T-cell (primary cell): ENCODE measurements at regions not wholly inside any gene's neighbourhood (a gene's known extent, or its start where the extent isn't known, plus 50 kb on each side); places are given as distances from the start of the nearest gene placed in this dataset.
A peak's percentile ranks its signal among the peaks of the same experiment; 100 is the strongest.

ENCODE experiments used
- ATAC-seq, 4 experiments: fragments of 200-7000 bp in 3 of 4; fragments of 150-1000 bp in 1 of 4; cut with Tn5 transposase; replicated peaks in 1 of 4; 1 replicate in 3 of 4; 2 replicates in 1 of 4; pipeline ENCODE4 v1.10.0; 2021; ENCODE audit warnings: moderate library complexity in 3 of 4, mild to moderate bottlenecking in 2 of 4, moderate number of reproducible peaks in 1 of 4
- CTCF ChIA-PET, 2 donors: fragments of 300-600 bp; sonication (Branson Sonifier 250); formaldehyde crosslinking; loops; one replicate each; lab custom pipeline; 2022; ENCODE audit warnings: antibody characterized with exemption in 2 of 2; lab: Charles Lee
- POLR2A ChIA-PET, 2 donors: fragments of 300-600 bp; sonication (Branson Sonifier 250); formaldehyde crosslinking; loops; one replicate each; lab custom pipeline; 2022; ENCODE audit warnings: antibody characterized with exemption in 2 of 2; lab: Charles Lee
- DNase-seq, 35 experiments: peaks; one replicate each; pipeline versions ENCODE4 v3.0.0 to v3.0.0-alpha.2; 2013 to 2023
- H3K27ac ChIP-seq: one replicate; pipeline ENCODE4 v1.5.1; 2013; ENCODE audit warnings: low read length
- H3K27me3 ChIP-seq, 2 experiments: replicated peaks in 1 of 2; 1 replicate in 1 of 2; 2 replicates in 1 of 2; pipeline versions ENCODE4 v1.6.1 to v1.7.0; 2013; ENCODE audit warnings: low read length in 1 of 2, mixed read lengths in 1 of 2; ENCODE audit not compliant: control insufficient read depth in 2 of 2, insufficient read depth in 2 of 2; ENCODE audit errors: extremely low read depth in 1 of 2
- H3K36me3 ChIP-seq, 2 donors: 1 replicate in 1 of 2; 2 replicates in 1 of 2; pipeline versions ENCODE4 v1.6.1 to v1.7.0; 2013; ENCODE audit warnings: low read length in 1 of 2; ENCODE audit not compliant: control insufficient read depth in 2 of 2, insufficient read depth in 1 of 2; ENCODE audit errors: extremely low read depth in 1 of 2
- H3K4me1 ChIP-seq, 2 experiments: 1 replicate in 1 of 2; 2 replicates in 1 of 2; pipeline versions ENCODE4 v1.6.1 to v1.7.0; 2013; ENCODE audit warnings: low read length in 2 of 2, mixed read lengths in 1 of 2; ENCODE audit not compliant: insufficient read depth in 2 of 2, control insufficient read depth in 1 of 2; ENCODE audit errors: extremely low read depth in 1 of 2
- H3K4me3 ChIP-seq, 2 donors: 1 replicate in 1 of 2; 2 replicates in 1 of 2; pipeline versions ENCODE4 v1.5.1 to v1.7.0; 2013; ENCODE audit warnings: mild to moderate bottlenecking in 2 of 2, low read length in 1 of 2, moderate library complexity in 1 of 2; ENCODE audit not compliant: control insufficient read depth in 1 of 2; ENCODE audit errors: extremely low read depth in 1 of 2
- H3K9me3 ChIP-seq: 2 replicates; pipeline ENCODE4 v1.7.0; 2013
- H3K27ac Mint-ChIP-seq, 2 donors: one replicate each; pipeline ENCODE4 v1.8.0; 2020 to 2021; ENCODE audit warnings: mild to moderate bottlenecking in 2 of 2, mixed read lengths in 2 of 2
- H3K27me3 Mint-ChIP-seq, 2 donors: one replicate each; pipeline ENCODE4 v1.8.0; 2021 to 2022; ENCODE audit warnings: mixed read lengths in 2 of 2
- H3K36me3 Mint-ChIP-seq: one replicate; pipeline ENCODE4 v1.8.0; 2021; ENCODE audit warnings: mixed read lengths
- H3K4me1 Mint-ChIP-seq, 3 donors: one replicate each; pipeline ENCODE4 v1.8.0; 2020 to 2022; ENCODE audit warnings: mixed read lengths in 3 of 3, mild to moderate bottlenecking in 1 of 3
- H3K4me3 Mint-ChIP-seq, 3 donors: one replicate each; pipeline ENCODE4 v1.8.0; 2020 to 2022; ENCODE audit warnings: mild to moderate bottlenecking in 3 of 3, mixed read lengths in 3 of 3, moderate library complexity in 3 of 3
- H3K9me3 Mint-ChIP-seq, 3 donors: one replicate each; pipeline ENCODE4 v1.8.0; 2020 to 2022; ENCODE audit warnings: mixed read lengths in 3 of 3
- WGBS: methylation state at CpG from one replicate; pipeline ENCODE4 v1.1.5; 2013; ENCODE audit warnings: missing lambda C conversion rate; ENCODE audit not compliant: insufficient coverage; 5-methylcytosine and 5-hydroxymethylcytosine counted together

- CTCF ChIA-PET = no interaction called here
- Mint-ChIP-seq H3K4me1 (no peaks in the 10 kb centered on the region), H3K27ac (no peak overlapping the region), H3K36me3 (no peaks in the 10 kb centered on the region), H3K4me3 (no peak overlapping the region), H3K9me3 (peaks cover 0 to 3% (median 0%) of the 10 kb centered on the region in 3 donors), H3K27me3 (peaks cover 2 to 9% of the 10 kb centered on the region in 2 donors)
- DNase-seq (no peak), ATAC-seq (no peak)
- Histone ChIP-seq H3K27me3 (no peaks in the 10 kb centered on the region), H3K9me3 (no peaks in the 10 kb centered on the region), H3K4me1 (no peaks in the 10 kb centered on the region), H3K36me3 (no peaks in the 10 kb centered on the region), H3K4me3 (no peak overlapping the region), H3K27ac (no peak overlapping the region)
- no CpG with 5 or more reads among the region's 1 CpG for WGBS
- POLR2A ChIA-PET = interaction anchor here in 1 of 2 donors (0.6 kb wide), 1 partner anchor 373 kb away, joined by 6 read pairs; no protein-coding TSS in a partner anchor
These were observed 82.7 kb upstream of the TFEC start for GRCh38 chr7:116113310-116113709.

- Histone ChIP-seq H3K36me3 (no peaks in the 10 kb centered on the region), H3K27me3 (no peaks in the 10 kb centered on the region), H3K4me1 (no peaks in the 10 kb centered on the region), H3K9me3 (no peaks in the 10 kb centered on the region), H3K27ac (no peak overlapping the region), H3K4me3 (no peak overlapping the region)
- no peak for DNase-seq
- ChIA-PET POLR2A (no interaction called here), CTCF (no interaction called here)
- H3K9me3 Mint-ChIP-seq = no peaks in the 10 kb centered on the region
- H3K36me3 Mint-ChIP-seq = no peaks in the 10 kb centered on the region
- H3K4me1 Mint-ChIP-seq = no peaks in the 10 kb centered on the region
- H3K27ac Mint-ChIP-seq = no peak overlapping the region
- ATAC-seq = no peak
- H3K4me3 Mint-ChIP-seq = no peak overlapping the region
- peaks cover 12 to 24% of the 10 kb centered on the region in 2 donors for H3K27me3 Mint-ChIP-seq
These were observed 89.5 kb upstream of the TES start for GRCh38 chr7:116120839-116121238.

- Mint-ChIP-seq H3K36me3 (no peaks in the 10 kb centered on the region), H3K4me1 (no peaks in the 10 kb centered on the region), H3K27me3 (peaks cover 7 to 23% of the 10 kb centered on the region in 2 donors), H3K27ac (no peak overlapping the region), H3K4me3 (no peak overlapping the region), H3K9me3 (peaks cover 0 to 6% (median 0%) of the 10 kb centered on the region in 3 donors)
- H3K9me3 ChIP-seq = no peaks in the 10 kb centered on the region
- WGBS = 63% methylated on average over 2 of the region's 3 CpGs
- H3K27me3 ChIP-seq = no peaks in the 10 kb centered on the region
- H3K4me3 ChIP-seq = no peak overlapping the region
- ChIA-PET CTCF (interaction anchor here (0.7 to 1.3 kb wide), 3 partner anchors 55 to 1258 kb away, joined by 3 to 4 read pairs (median 4); no protein-coding TSS in a partner anchor), POLR2A (no interaction called here)
- DNase-seq (peak in 2 of 35 experiments; percentile 1 to 22), ATAC-seq (no peak)
- no peaks in the 10 kb centered on the region for H3K36me3 ChIP-seq
- H3K4me1 ChIP-seq = no peaks in the 10 kb centered on the region
- H3K27ac ChIP-seq = no peak overlapping the region
These were observed 87.3 kb upstream of the TES start for GRCh38 chr7:116122972-116123595.

GRCh38 chr7:116128139-116128538 is 82.2 kb upstream of the TES start:
- no peaks in the 10 kb centered on the region for H3K36me3 Mint-ChIP-seq
- no CpG with 5 or more reads among the region's 2 CpGs for WGBS
- DNase-seq (no peak), ATAC-seq (no peak)
- H3K9me3 ChIP-seq = no peaks in the 10 kb centered on the region
- CTCF ChIA-PET = interaction anchor here in 1 of 2 donors (0.9 kb wide), 1 partner anchor 8 kb away, joined by 4 read pairs; no protein-coding TSS in a partner anchor
- H3K27me3 ChIP-seq = peaks cover 0 to 2% of the 10 kb centered on the region in 2 experiments
- no peaks in the 10 kb centered on the region for H3K4me1 ChIP-seq
- no peak overlapping the region for H3K27ac ChIP-seq
- peaks cover 4 to 14% (median 5%) of the 10 kb centered on the region in 3 donors for H3K9me3 Mint-ChIP-seq
- H3K4me3 Mint-ChIP-seq = no peak overlapping the region
- no peak overlapping the region for H3K27ac Mint-ChIP-seq
- H3K36me3 ChIP-seq = no peaks in the 10 kb centered on the region
- peaks cover 11 to 17% of the 10 kb centered on the region in 2 donors for H3K27me3 Mint-ChIP-seq
- POLR2A ChIA-PET = no interaction called here
- no peaks in the 10 kb centered on the region for H3K4me1 Mint-ChIP-seq
- no peak overlapping the region for H3K4me3 ChIP-seq

- Mint-ChIP-seq H3K4me1 (no peaks in the 10 kb centered on the region), H3K4me3 (no peak overlapping the region), H3K27ac (no peak overlapping the region), H3K27me3 (peaks cover 3% of the 10 kb centered on the region in 2 donors), H3K36me3 (no peaks in the 10 kb centered on the region), H3K9me3 (no peaks in the 10 kb centered on the region)
- ATAC-seq (no peak), DNase-seq (no peak)
- Histone ChIP-seq H3K9me3 (no peaks in the 10 kb centered on the region), H3K27ac (no peak overlapping the region), H3K4me3 (no peak overlapping the region), H3K4me1 (no peaks in the 10 kb centered on the region), H3K27me3 (peaks cover 0 to 3% of the 10 kb centered on the region in 2 experiments), H3K36me3 (no peaks in the 10 kb centered on the region)
- CTCF ChIA-PET = interaction anchor here (0.7 to 1.9 kb wide), 3 partner anchors 10 to 174 kb away, joined by 3 to 4 read pairs (median 3); no protein-coding TSS in a partner anchor
- WGBS = 67% methylated on average over 2 of the region's 4 CpGs
- POLR2A ChIA-PET = no interaction called here
These were observed 75.0 kb upstream of the TES start for GRCh38 chr7:116135306-116135705.

GRCh38 chr7:116138202-116138801 is 72.0 kb upstream of the TES start:
- Mint-ChIP-seq H3K9me3 (no peaks in the 10 kb centered on the region), H3K36me3 (no peaks in the 10 kb centered on the region), H3K27me3 (no peaks in the 10 kb centered on the region), H3K4me1 (peaks cover 8 to 11% (median 8%) of the 10 kb centered on the region in 3 donors), H3K27ac (no peak overlapping the region), H3K4me3 (no peak overlapping the region)
- ChIA-PET POLR2A (interaction anchor here in 1 of 2 donors (0.7 kb wide), 1 partner anchor 755 kb away, joined by 3 read pairs; no protein-coding TSS in a partner anchor), CTCF (interaction anchor here (0.6 to 1.5 kb wide), 18 partner anchors 14 to 1022 kb away, joined by 3 to 9 read pairs (median 3); no protein-coding TSS in a partner anchor)
- Histone ChIP-seq H3K27ac (no peak overlapping the region), H3K4me1 (no peaks in the 10 kb centered on the region), H3K27me3 (peaks cover 0 to under 1% of the 10 kb centered on the region in 2 experiments), H3K36me3 (no peaks in the 10 kb centered on the region), H3K9me3 (no peaks in the 10 kb centered on the region), H3K4me3 (no peak overlapping the region)
- DNase-seq (peak in 9 of 35 experiments; percentile 1 to 70 (median 9)), ATAC-seq (peak; percentile 66 to 81 (median 73))
- no CpG with 5 or more reads among the region's 2 CpGs for WGBS
